ENCODE measurements at regions not wholly inside any gene's neighbourhood (a gene's known extent, or its start where the extent isn't known, plus 50 kb on each side); places are given as distances from the start of the nearest gene placed in this dataset.

GRCh38 chr11:33557201-33557600 is 143.4 kb downstream of the C11orf91 start:
- DNase-seq (ENCODE audit: low spot score): peak; percentile 61

DNA sequence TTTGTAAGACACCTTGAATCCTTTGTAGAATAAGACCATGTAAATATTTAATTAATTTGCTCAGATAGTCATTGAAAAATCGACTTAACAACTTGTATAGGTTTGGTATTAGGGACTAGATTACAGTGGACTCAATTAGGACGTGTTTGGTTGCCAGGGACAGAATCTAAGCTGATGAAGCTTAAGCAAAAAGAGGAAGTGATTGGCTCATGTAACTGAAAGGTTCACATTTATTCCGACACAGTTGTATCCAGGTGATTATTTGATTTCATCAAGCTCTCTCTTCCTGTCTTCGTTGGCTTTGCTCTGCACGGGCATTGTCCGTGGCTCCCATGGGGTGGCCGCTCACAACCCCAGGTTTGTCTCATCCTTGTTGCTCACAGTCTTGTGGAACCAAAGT is 146.4 kb downstream of the C11orf91 start:
- no peak for DNase-seq (ENCODE audit: low spot score)

GRCh38 chr11:33553486-33553885 is 147.1 kb downstream of the C11orf91 start:
- DNase-seq (ENCODE audit: low spot score): no peak

DNA sequence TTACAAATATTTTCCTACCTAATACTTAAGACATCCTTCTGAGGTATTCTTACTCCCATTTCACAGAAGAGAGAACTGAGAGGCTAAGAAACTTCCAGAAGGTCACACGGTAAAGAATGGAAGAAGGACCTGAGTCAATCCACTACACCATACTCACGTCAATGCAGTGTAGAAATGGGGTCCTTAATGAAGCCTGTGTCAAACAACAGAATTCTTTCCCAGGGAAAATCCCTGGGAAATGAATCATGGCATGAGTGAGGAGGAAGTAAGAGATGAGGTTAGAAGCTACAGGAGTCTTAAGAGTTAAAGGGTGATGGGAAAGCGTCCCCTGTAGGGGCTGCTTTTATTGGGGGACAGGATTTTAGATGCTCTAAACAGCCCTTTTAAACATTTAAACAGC is 147.9 kb downstream of the C11orf91 start:
- DNase-seq (ENCODE audit: low spot score): no peak

GRCh38 chr11:33551051-33551450 is 149.6 kb downstream of the C11orf91 start:
- DNase-seq (ENCODE audit: low spot score): no peak

DNA sequence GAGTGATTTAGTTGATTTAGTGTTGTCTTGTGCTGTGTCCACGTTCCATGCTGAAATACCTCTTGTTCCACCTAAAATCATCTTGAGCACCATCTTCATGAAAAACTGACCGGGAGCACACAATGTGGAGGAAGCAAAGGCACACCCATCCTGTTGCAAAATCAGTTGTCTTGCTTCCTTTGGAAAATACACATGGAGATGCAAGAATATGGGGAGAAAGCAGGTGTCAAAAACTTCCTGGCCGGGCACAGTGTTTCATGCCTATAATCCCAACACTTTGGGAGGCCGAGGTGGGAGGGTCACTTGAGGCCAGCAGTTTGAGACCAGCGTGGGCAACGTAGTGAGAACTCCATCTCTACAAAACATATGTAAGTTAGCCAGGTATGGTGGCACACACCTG is 151.1 kb downstream of the C11orf91 start:
- no peak for DNase-seq (ENCODE audit: low spot score)

DNA sequence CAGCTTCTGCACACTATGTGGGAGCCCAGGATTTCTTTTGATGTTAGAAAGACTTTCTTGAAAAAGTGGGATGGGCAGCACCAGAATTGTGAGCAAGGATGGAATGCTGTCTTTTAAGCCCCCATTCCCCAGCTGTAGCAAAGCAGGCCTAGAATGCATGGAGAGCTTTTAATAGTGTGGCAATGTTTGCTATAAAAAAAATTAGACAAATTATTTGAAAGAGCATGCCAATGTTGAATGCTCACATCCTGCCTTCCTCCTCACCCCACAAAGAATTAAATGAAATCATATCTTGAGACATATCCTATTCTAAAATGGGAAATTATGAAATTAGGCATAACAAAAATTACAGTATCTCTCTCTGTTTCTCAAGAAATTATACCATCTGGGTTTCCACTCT is 154.7 kb downstream of the C11orf91 start:
- no peak for DNase-seq (ENCODE audit: low spot score)

DNA sequence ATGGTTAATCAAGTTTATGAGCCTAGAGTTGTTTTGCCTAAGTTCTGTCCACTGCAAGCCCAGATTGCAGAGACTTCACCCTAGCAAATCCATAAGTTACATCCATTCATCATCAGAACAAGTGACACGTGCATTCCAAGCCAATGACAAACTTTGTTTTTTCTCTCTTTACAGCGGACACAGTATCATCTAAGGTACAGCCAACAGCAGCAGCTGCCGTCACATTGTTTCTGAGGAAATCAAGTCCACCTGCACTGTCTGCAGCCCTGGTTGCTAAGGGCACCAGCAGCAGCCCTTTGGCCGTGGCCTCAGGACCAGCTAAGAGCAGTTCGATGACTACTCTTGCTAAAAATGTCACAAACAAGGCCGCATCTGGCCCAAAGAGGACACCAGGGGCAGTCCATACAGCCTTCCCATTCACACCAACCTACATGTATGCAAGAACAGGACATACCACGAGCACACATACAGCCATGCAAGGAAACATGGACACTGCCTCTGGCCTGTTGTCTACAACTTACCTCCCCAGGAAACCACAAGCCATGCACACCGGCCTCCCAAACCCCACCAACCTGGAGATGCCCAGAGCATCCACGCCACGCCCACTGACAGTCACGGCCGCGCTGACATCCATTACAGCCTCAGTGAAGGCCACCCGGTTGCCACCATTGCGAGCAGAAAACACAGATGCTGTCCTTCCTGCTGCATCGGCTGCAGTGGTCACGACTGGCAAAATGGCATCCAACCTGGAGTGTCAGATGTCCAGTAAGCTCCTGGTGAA is 155.8 kb downstream of the C11orf91 start:
- DNase-seq (ENCODE audit: low spot score): no peak

- no peak for DNase-seq (ENCODE audit: low spot score)
Observed at GRCh38 chr11:33543823-33544222, 156.8 kb downstream of the C11orf91 start.

- DNase-seq (ENCODE audit: low spot score): peak; percentile 61
Observed at GRCh38 chr11:33542921-33543320, 157.7 kb downstream of the C11orf91 start.

GRCh38 chr11:33540946-33541915 is 159.4 kb downstream of the C11orf91 start:
- no peak for DNase-seq (ENCODE audit: low spot score)

GRCh38 chr11:33540427-33540826 is 160.2 kb downstream of the C11orf91 start:
- DNase-seq (ENCODE audit: low spot score): no peak

- DNase-seq (ENCODE audit: low spot score): no peak
Observed at GRCh38 chr11:33539751-33540150, 160.9 kb downstream of the C11orf91 start.

GRCh38 chr11:33538726-33539125 is 161.9 kb downstream of the C11orf91 start:
- DNase-seq (ENCODE audit: low spot score): no peak

- DNase-seq (ENCODE audit: low spot score): no peak
Observed at GRCh38 chr11:33536178-33536577, 164.4 kb downstream of the C11orf91 start.

- DNase-seq (ENCODE audit: low spot score): no peak
Observed at GRCh38 chr11:33534575-33534974, 166.1 kb downstream of the C11orf91 start.

GRCh38 chr11:33533386-33534052 is 167.1 kb downstream of the C11orf91 start:
- DNase-seq (ENCODE audit: low spot score): no peak

DNA sequence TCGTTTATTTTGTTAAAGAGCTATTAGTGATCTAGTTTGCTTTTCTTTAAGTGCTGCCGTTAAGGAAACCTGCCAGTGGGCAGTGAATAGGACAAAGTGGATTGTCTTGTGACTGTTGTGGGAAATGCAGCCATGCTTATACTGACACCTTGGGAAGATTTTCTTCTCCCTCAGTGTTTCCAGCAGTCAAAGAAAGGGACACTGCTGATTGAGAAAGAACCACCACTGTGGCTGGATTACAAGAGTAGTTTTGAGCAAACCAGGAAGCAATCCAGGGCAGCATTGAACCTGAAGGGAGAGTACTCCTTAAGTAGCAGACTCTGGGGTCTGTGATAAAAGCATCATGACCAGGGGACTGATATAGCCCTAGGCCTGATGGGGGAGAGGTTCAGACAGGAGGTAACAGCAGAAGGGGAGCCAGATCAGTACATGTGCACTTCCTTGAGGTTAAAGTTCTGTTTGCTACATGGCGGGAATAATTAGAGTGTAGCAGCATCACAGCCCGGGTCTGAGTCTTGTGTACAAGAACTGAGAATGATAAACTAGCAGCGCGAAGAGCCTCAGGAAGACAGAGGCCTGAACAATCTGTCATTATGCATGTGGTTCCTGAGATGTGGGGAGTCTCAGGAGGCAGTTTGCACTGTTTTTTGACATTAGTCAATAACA is 167.8 kb downstream of the C11orf91 start:
- no peak for DNase-seq (ENCODE audit: low spot score)

- no peak for DNase-seq (ENCODE audit: low spot score)
Observed at GRCh38 chr11:33532257-33532656, 168.4 kb downstream of the C11orf91 start.

GRCh38 chr11:33531743-33532181 is 168.9 kb downstream of the C11orf91 start:
- DNase-seq (ENCODE audit: low spot score): no peak

DNA sequence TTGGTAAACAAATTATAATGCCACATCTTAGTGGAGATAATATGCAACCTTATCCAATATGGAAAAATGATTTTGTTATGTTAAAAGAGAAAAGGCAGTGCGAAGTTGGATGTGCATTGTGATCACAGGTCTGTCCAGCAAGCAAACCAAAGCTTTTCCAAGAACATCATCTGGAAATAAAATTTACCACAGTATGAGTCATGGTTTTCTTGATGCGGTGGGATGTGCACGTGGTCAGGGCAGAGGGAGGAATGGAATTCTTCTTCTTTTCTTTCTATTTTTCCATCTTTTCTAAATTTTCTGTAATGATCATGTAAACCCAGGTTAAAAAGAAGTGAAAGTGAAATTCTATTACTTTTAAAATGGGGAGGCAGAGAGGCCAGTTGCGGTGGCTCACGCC is 169.8 kb downstream of the C11orf91 start:
- DNase-seq (ENCODE audit: low spot score): peak; percentile 48

DNA sequence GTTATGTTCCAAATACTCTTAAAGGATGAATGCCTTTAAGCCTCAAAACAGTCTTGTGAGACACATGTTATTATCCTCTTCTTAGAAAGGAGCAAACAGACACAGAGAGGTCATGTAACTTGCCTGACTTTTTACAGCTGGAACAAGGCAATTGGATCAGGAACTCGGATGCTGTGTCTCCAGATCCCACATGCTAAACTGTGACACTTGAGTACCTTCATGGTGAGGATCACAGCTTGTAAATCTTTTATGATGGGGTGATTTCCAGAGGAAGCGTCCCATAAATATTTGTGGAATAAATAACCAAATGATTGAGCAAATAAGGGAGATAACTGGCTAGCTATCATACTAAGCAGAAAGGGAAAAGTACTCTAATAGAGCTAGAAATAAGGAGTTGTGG is 171.2 kb downstream of the C11orf91 start:
- no peak for DNase-seq (ENCODE audit: low spot score)

Measured in H4 (cell line).